IMR-90 (cell line): ENCODE measurements at regions not wholly inside any gene's neighbourhood (a gene's known extent, or its start where the extent isn't known, plus 50 kb on each side); places are given as distances from the start of the nearest gene placed in this dataset.

Experiments
- ATAC-seq: fragments of 200-7000 bp; cut with Tn5 transposase; 2 replicates; pipeline ENCODE4 v1.9.1; 2020; ENCODE audit warnings: low read depth, mild to moderate bottlenecking, moderate library complexity
- BruUV-seq: library from RNA; stranded (reverse); fragments of 400-500 nt; replicated peaks from 2 replicates; lab custom pipeline; 2021; lab: Mats Ljungman, UMichigan
- CTCF ChIA-PET: fragments of 300-600 bp; formaldehyde crosslinking; extraction: SDS; loops from one replicate; lab custom pipeline; 2021; ENCODE audit warnings: antibody characterized with exemption; lab: Yijun Ruan, JAX
- POLR2A ChIA-PET: fragments of 300-600 bp; sonication (Branson Sonifier 250); formaldehyde crosslinking; loops from one replicate; lab custom pipeline; 2022; ENCODE audit warnings: antibody characterized with exemption; ENCODE audit not compliant: unreplicated experiment; lab: Charles Lee
- DNase-seq: peaks from one replicate; pipeline ENCODE4 v3.0.0; 2013
- H2AFZ ChIP-seq: replicated peaks from 2 replicates; pipeline ENCODE3; 2013; ENCODE audit warnings: low read length, mild to moderate bottlenecking; ENCODE audit not compliant: poor library complexity
- H2AK5ac ChIP-seq: 2 replicates; pipeline ENCODE4 v1.6.1; 2013; ENCODE audit warnings: low read depth, low read length, inconsistent platforms
- H2AK9ac ChIP-seq: replicated peaks from 2 replicates; pipeline ENCODE3; 2013; ENCODE audit warnings: mild to moderate bottlenecking, low read depth, low read length, moderate library complexity; ENCODE audit not compliant: poor library complexity
- H2BK120ac ChIP-seq: 2 replicates; pipeline ENCODE4 v1.6.1; 2013; ENCODE audit warnings: low read depth, low read length, inconsistent platforms
- H2BK15ac ChIP-seq: 3 replicates; pipeline ENCODE4 v1.6.1; 2013; ENCODE audit warnings: low read depth, low read length, inconsistent platforms
- H2BK20ac ChIP-seq: 2 replicates; pipeline ENCODE4 v1.6.1; 2013; ENCODE audit warnings: low read depth, mild to moderate bottlenecking, inconsistent platforms, low read length, moderate library complexity
- H2BK5ac ChIP-seq: 2 replicates; pipeline ENCODE4 v1.6.1; 2013; ENCODE audit warnings: mild to moderate bottlenecking, low read depth, low read length, inconsistent platforms; ENCODE audit not compliant: poor library complexity, severe bottlenecking
- H3K14ac ChIP-seq: replicated peaks from 2 replicates; pipeline ENCODE4 v1.6.1; 2013; ENCODE audit warnings: low read depth, low read length, inconsistent platforms
- H3K18ac ChIP-seq: 2 replicates; pipeline ENCODE4 v1.6.1; 2013; ENCODE audit warnings: low read depth, low read length, control low read depth
- H3K23ac ChIP-seq: 2 replicates; pipeline ENCODE4 v1.6.1; 2013; ENCODE audit warnings: low read depth, low read length, inconsistent platforms
- H3K27ac ChIP-seq: 2 replicates; pipeline ENCODE4 v1.5.1; 2013; ENCODE audit warnings: mild to moderate bottlenecking, control low read depth, low read length; ENCODE audit not compliant: insufficient read depth
- H3K27me3 ChIP-seq: 2 replicates; pipeline ENCODE4 v1.6.1; 2013; ENCODE audit warnings: low read length; ENCODE audit not compliant: control insufficient read depth, insufficient read depth
- H3K36me3 ChIP-seq: 2 replicates; pipeline ENCODE4 v1.6.1; 2013; ENCODE audit warnings: low read length, mixed read lengths; ENCODE audit not compliant: control insufficient read depth, insufficient read depth
- H3K4ac ChIP-seq: 2 replicates; pipeline ENCODE4 v1.6.1; 2013; ENCODE audit warnings: low read depth, low read length, inconsistent platforms
- H3K4me1 ChIP-seq: 2 replicates; pipeline ENCODE4 v1.6.1; 2013; ENCODE audit warnings: low read length, mixed read lengths; ENCODE audit not compliant: control insufficient read depth, insufficient read depth
- H3K4me2 ChIP-seq: 2 replicates; pipeline ENCODE4 v1.6.1; 2013; ENCODE audit warnings: low read depth, mild to moderate bottlenecking, control low read depth, low read length, moderate library complexity
- H3K4me3 ChIP-seq: 2 replicates; pipeline ENCODE4 v1.5.1; 2013; ENCODE audit warnings: low read depth, mild to moderate bottlenecking, control low read depth, low read length, moderate library complexity; ENCODE audit not compliant: insufficient read depth
- H3K56ac ChIP-seq: 2 replicates; pipeline ENCODE4 v1.6.1; 2013; ENCODE audit warnings: low read length, inconsistent platforms; ENCODE audit not compliant: insufficient read depth; ENCODE audit errors: extremely low read depth
- H3K79me1 ChIP-seq, 2 experiments: 2 replicates each; pipeline ENCODE4 v1.6.1; 2013; ENCODE audit warnings: low read length in 2 of 2, inconsistent platforms in 1 of 2, low read depth in 1 of 2
- H3K9ac ChIP-seq: 2 replicates; pipeline ENCODE4 v1.6.1; 2013; ENCODE audit warnings: low read depth, low read length, control low read depth
- H3K9me1 ChIP-seq: 2 replicates; pipeline ENCODE4 v1.6.1; 2013; ENCODE audit warnings: low read length, inconsistent platforms; ENCODE audit not compliant: insufficient read depth
- H3K9me3 ChIP-seq: 2 replicates; pipeline ENCODE4 v1.6.1; 2013; ENCODE audit warnings: low read length; ENCODE audit not compliant: control insufficient read depth, insufficient read depth
- H4K20me1 ChIP-seq: 2 replicates; pipeline ENCODE4 v1.6.1; 2013; ENCODE audit warnings: low read length, inconsistent platforms; ENCODE audit not compliant: insufficient read depth
- H4K5ac ChIP-seq: 2 replicates; pipeline ENCODE4 v1.6.1; 2013; ENCODE audit warnings: mild to moderate bottlenecking, low read depth, low read length, control low read depth
- H4K8ac ChIP-seq, 2 experiments: 2 replicates each; pipeline ENCODE4 v1.6.1; 2013; ENCODE audit warnings: low read depth in 2 of 2, low read length in 2 of 2, control low read depth in 1 of 2, inconsistent platforms in 1 of 2
- H4K91ac ChIP-seq: 2 replicates; pipeline ENCODE4 v1.6.1; 2013; ENCODE audit warnings: low read depth, low read length, inconsistent platforms; ENCODE audit not compliant: insufficient read depth
- MXI1 ChIP-seq: IDR thresholded peaks from 2 replicates; pipeline ENCODE4 v1.6.1; 2012; ENCODE audit warnings: low read depth, mild to moderate bottlenecking, low read length, moderate library complexity, borderline replicate concordance
- WGBS, 2 experiments: methylation state at CpG; one replicate each; pipeline versions ENCODE4 v1.1.5 to v1.1.7; 2013; ENCODE audit warnings: missing lambda C conversion rate in 2 of 2; ENCODE audit not compliant: insufficient read length in 1 of 2; ENCODE audit errors: extremely low coverage in 2 of 2; 5-methylcytosine and 5-hydroxymethylcytosine counted together
- dilution Hi-C: fragments of 300-500 bp; cut with HindIII; formaldehyde crosslinking; loops from one replicate; pipeline ENCODE4 v1.14.3; 2018; ENCODE audit warnings: low sequenced_read_pairs; ENCODE audit not compliant: unreplicated experiment
- in situ Hi-C: fragments of 300-500 bp; cut with MboI; formaldehyde crosslinking; loops from 3 replicates; pipeline ENCODE4 v1.14.3; 2019; ENCODE audit warnings: low sequenced_read_pairs, inconsistent platforms, mixed read lengths
- intact Hi-C: fragments of 100-400 bp; cut with micrococcal nuclease; formaldehyde crosslinking; loops from 2 replicates; pipeline ENCODE4 v1.10.0; 2022

DNA sequence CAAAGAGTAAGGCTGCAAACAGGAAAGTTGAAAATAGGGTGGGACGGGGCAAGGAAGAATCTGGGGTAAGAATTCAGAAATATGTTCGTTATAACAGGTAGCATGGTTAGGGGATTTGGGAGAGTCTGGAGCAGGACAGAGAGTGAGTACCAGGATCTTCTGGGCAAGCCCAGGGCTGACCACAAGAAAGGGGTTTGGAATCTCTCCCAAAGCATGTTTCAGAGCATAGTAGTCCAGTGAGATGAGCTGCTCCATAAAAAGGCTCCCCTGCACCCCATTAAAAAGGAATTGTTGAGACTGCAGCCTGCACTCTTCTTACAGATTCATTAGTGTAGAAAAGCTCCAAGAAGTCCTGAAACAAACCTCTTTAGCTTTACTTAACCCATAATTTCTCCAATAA lies 291.1 kb downstream of the MTX2 start:
- Histone ChIP-seq H3K36me3 (no peaks in the 10 kb centered on the region), H3K4me3 (no peak overlapping the region), H2BK5ac (no peak overlapping the region), H2BK20ac (no peak overlapping the region), H3K4me2 (no peak overlapping the region), H3K4me1 (peaks cover 2% of the 10 kb centered on the region; the same call in 1 of the 2 replicates), H2AK5ac (no peak overlapping the region), H4K20me1 (no peaks in the 10 kb centered on the region), H4K5ac (no peak overlapping the region), H2BK120ac (no peak overlapping the region), H3K14ac (no peak overlapping the region), H3K9ac (no peak overlapping the region), H3K27me3 (peaks cover 7% of the 10 kb centered on the region), H3K4ac (no peak overlapping the region), H3K18ac (no peak overlapping the region), H3K27ac (no peak overlapping the region), H4K91ac (no peak overlapping the region), H3K9me1 (peaks cover 5% of the 10 kb centered on the region; the same call in 1 of the 2 replicates), H2BK15ac (no peak overlapping the region), H3K79me1 (no peaks in the 10 kb centered on the region), H4K8ac (no peak overlapping the region), H2AFZ (no peak overlapping the region), H3K56ac (no peak overlapping the region), H2AK9ac (no peak overlapping the region), H3K9me3 (no peaks in the 10 kb centered on the region), H3K23ac (no peak overlapping the region)
- peak; percentile 12 for DNase-seq
- no peak for ATAC-seq
- no CpG with 5 or more reads among the region's 2 CpGs for WGBS, 2 experiments
- no peak for TF ChIP-seq MXI1
- ChIA-PET POLR2A (no interaction called here), CTCF (no interaction called here)
- in situ Hi-C loops = no loop called here
- dilution Hi-C loops = no loop called here
- intact Hi-C loops = no loop called here
- no TSS peak for BruUV-seq
